Stimulated activated CD4-positive, alpha-beta T cell treated with anti-CD3 and anti-CD28 coated beads, Interleukin-12 subunit alpha, Interleukin-12 subunit beta, amount 100 ng/mL, for 4 hours (primary cell): ENCODE measurements at regions not wholly inside any gene's neighbourhood (a gene's known extent, or its start where the extent isn't known, plus 50 kb on each side); places are given as distances from the start of the nearest gene placed in this dataset.
A peak's percentile ranks its signal among the peaks of the same experiment; 100 is the strongest.
"Not testable (repeated sequence)": the region's sequence is repeated elsewhere in the genome, so short reads cannot be mapped to it uniquely, and the experiment has no call there.

Experiments used
- DNase-seq: peaks from one replicate; pipeline ENCODE4 v3.0.0-alpha.2; 2020

- no peak for DNase-seq
Observed at GRCh38 chr16:10232757-10233156, 50.5 kb upstream of the GRIN2A start.

GRCh38 chr16:10239640-10240039 is 57.4 kb upstream of the GRIN2A start:
- DNase-seq: no peak

GRCh38 chr16:10240854-10241613 is 58.8 kb upstream of the GRIN2A start:
- DNase-seq: no peak

DNA sequence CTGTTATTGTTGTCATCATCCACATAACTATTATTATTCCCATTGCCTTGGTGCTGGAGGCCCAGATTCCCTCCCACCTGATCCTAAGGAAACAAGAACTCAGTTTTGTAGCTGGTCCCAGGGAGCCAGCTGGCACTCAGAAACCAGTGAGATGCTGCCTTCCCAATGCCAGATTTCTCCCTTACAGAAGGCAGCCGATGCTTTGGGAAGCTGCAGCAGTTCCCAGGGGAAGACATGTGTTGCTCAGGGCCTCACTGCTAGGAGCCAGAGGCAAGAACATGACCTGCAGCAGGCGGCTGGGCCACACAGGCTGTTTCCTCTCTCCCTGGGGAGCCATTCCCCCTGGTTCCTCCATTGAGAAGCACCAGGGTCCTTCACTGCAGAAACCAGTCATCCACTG is 59.9 kb upstream of the GRIN2A start:
- no peak for DNase-seq

DNA sequence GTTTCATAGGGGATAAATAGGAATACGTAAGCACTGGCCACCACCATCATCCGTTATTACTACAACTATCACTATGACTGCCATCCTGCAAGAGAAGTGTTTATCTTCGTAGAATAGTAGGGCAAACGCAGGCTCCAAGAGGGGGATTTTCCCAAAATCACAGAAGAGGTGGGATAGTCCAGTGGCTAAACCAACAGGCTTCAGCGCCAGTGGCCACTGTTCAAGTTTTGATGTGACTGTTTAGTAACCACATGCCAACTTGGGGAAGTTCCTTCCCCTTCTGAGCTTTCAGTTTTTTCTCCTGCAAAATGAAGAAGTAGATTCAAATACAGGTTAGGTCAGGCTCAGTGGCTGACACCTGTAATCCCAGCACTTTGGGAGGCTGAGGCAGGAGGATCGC is 60.7 kb upstream of the GRIN2A start:
- no peak for DNase-seq

GRCh38 chr16:10245002-10245401 is 62.8 kb upstream of the GRIN2A start:
- no peak for DNase-seq

GRCh38 chr16:10250137-10250828 is 68.1 kb upstream of the GRIN2A start:
- DNase-seq: no peak

DNA sequence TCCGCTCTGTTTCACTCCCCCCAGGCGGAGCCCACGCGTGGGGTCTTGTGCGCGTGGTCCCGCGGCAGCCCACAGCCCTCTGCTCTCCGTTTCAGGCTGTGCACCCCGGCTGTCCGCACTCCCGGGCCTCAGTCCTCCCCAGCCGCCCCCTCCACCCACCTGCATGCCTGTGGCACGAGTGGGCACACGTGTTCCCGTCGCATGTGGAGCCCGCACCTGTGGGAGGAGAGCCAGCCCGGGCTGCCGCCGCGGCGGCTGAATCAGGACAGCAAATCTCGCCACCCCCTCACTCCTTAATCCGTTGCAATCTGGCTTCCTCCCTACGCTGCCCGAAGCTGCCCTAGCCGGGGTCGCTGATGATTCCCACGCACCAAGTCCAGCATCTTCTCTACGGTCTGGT is 69.9 kb upstream of the GRIN2A start:
- DNase-seq: no peak

GRCh38 chr16:10253409-10253808 is 71.2 kb upstream of the GRIN2A start:
- DNase-seq: no peak

DNA sequence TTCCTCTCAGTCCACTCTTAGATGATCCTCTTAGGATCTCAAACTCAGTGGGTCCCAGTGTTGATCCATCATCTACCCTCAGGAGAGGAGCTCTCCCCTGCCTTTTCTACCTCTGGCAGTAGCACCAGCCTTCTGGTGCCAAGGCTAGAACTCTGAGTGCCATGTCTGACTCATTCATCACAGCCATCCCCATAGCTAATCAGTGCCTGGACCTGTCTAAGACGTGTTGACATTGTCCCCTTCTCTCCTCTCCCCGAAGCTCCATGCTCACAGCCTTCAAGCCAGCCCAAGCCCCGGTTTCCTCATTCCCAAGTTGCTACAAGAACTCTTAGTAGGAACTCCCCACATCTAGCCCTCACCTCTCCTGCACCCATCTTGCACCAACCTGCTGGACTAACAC is 73.5 kb upstream of the GRIN2A start:
- no peak for DNase-seq

DNA sequence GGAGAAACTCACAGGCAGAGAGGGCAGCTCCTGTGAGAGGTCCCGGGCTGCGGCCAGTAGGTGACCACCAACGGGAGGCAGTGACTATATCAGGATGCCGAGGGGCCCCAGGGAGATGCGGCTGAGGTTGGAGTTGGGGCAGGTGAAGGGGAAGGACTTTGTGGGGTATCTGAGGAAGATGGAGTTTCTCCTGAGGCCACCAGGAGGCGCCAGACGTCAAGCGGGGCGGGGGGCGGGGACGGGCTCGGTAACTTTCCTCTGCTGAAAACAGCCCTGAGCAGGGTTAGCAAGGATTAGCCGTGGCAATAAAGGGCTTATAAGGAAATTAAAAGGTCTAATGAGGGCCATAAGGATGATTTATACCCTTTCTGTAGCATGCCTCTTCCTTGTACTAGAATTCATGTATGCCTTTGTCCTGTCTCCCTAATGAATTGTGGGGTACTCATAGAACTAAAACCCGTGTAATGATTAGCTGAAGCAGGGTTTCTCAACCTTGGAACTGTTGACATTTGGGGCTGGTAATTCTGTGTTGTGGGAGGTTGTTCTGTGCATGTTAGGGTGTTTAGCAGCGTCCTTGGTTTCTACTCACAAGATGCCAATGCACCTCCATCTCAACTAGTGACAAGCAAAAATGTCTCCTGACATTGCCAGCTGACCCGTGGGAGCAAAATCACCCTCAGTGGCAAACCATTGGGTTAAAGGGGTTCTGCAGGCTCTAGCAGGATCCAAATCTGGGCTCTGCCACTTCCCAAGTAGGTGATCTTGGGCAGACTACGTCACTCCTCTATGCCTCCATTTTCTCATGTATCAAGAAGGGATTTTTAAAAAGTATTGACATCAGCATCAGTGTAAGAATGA is 74.8 kb upstream of the GRIN2A start:
- DNase-seq: peak; percentile 44

DNA sequence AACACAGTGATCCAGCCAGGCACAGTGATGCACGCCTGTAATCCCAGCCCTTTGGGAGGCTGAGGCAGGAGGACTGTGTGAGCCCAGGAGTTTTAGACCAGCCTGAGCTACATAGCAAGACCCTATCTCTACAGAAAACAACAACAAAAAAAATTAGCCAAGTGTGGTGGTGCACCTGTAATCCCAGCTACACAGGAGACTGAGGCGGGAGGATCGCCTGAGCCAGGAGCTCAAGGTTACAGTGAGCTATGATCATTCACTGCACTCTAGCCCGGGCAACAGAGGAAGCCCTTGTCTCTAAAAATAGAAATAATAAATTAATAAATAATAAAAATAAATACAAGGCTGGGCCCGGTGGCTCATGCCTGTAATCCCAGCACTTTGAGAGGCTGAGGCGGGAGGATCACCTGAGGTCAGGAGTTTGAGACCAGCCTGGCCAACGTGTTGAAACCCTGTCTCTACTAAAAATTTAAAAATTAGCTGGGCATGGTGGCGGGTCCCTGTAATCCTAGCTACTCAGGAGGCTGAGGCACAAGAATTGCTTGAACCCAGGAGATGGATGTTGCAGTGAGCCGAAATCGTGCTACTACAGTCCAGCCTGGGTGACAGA is 75.5 kb upstream of the GRIN2A start:
- DNase-seq: not testable (repeated sequence)

GRCh38 chr16:10258930-10259603 is 76.8 kb upstream of the GRIN2A start:
- DNase-seq: not testable (repeated sequence)

DNA sequence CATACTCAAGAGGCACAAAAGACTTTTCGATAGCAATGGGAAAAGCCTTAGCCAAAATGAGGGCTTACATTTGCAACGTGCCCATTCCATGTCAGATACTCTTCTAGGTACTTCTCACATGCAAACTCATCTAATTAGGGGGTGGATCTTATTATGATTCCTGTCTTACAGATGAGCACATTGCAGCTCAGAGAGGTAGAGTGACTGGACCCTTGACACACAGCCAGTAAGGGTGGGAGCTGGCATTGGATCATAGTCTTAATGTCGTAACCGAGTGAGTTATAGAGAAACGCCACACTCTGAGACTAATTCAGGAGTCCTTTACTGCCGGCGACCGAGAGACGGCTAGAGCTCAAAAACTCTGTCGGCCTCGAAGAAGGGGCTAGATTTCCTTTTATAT is 78.8 kb upstream of the GRIN2A start:
- DNase-seq: no peak

DNA sequence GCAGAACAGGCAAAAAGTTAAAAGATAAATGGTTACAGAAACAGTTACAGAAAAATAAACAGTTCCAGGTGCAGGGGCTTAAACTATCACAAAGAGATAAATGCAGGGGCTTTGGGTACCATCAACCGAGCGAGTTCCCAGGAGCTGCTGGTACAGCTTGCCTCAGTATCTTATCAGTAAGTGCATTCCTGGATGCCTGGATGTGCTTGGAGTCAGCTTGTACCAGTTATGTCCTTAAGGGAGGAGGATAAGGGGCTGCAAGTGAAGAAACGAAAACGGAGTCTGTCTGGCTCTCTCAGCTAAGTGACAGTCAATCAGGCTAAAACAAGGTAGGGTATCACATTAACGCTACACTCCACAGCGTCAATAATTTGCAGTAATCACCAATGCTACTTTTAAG is 79.3 kb upstream of the GRIN2A start:
- DNase-seq: not testable (repeated sequence)

DNA sequence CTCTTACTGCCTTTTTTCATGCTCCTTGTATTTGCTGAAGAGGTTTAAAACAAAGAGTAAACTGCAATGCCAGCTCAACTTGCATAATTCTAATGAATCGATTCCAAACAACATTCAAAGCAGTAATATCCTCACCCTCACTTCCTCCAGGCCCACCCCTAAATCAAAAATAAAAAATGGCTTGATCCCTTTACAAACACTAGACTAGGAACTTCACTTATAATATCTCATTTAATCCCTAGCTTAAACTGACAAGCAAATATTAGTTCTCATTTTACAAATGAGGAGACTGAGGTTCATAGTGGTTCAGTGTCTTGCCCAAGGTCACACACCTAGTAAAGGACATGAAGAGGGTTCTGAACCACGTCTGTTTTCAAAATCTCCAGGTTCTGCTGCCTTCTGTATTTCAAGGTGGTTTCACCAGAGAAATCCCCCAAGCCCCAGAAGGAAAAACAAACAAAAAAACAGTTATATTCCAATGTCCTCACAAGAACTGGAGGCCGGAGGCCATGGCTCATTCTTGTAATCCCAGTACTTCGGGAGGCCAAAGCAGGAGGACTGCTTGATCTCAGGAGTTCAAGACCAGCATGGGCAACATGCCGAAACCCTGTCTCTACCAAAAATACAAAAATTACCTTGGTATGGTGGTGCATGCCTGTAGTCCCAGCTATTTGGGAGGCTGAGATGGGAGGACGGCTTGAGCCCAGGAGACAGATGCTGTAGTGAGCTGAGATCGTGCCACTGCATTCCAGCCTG is 80.3 kb upstream of the GRIN2A start:
- DNase-seq: no peak

DNA sequence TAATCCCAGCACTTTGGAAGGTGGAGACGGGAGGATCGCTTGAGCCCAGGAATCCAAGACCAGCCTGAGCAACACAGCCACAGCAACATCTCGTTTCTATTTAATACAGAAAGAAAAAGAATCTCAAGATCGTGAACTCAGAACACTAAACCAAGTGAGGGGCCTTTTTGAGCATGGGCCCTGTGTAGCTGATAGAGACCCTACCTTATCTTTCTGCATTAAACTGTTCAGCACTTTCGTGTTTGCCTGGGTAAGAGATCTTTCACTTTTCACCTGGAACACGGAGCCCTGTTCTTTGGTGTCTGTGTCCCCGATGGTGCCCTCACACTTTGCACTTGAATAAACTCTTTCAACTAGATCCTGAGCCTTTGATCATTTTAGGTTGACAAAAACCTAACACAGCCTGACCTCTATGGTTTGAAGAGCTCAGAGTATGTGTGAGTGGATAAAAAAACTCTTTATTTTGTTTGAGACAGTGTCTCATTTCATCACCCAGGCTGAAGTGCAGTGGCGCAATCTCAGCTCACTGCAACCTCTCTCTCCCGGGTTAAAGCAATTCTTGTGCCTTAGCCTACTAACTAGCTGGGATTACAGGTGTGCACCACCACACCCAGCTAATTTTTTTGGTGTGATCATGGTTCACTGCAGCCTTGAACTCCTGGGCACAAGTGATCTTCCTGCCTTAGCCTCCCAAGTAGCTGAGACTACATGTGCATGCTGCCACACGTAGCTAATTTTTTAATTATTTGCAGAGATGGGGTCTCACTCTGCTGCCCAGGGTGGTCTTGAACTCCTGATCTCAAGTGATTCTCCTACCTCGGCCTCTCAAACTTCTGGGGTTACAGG is 83.8 kb upstream of the GRIN2A start:
- DNase-seq: no peak

DNA sequence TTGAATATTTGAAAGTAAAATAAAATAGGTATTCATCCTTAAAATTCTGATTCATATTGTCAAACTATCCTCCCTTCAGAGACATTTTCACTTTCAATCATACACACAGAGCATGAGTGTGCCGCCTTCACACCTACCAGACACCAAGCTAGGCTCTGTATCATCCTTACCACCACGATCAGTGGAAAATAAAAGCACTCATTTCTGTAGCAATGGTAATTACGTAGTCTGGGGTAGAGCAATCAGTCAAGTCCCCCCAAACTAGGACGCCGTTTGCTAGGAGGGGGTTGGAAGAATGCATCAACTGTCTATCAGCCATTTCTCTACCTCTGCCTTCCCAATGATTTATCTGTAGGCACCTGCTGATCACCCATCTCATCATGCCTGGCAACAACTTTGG is 84.6 kb upstream of the GRIN2A start:
- no peak for DNase-seq

DNA sequence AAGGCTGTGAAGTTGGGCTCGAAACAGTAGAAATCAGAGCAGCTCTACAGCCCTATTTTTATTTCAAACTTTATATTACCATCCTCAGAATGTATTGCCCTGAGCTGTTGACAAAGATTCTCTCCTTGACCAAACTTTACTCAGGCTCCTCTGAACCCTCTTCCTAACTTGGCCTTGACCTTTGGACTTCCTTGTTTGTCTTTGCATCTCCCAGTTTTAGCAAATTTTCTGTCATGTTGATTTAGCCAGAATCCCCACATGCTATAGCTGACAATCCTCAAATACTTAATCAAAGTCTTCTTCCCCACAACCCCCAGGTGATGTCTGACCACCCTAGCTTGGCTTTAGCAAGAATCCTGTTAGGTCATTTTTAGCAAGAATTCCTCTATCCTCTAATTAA is 87.4 kb upstream of the GRIN2A start:
- DNase-seq: no peak

- not testable (repeated sequence) for DNase-seq
Observed at GRCh38 chr16:10272250-10272854, 90.1 kb upstream of the GRIN2A start.
